ENCODE measurements at regions not wholly inside any gene's neighbourhood (a gene's known extent, or its start where the extent isn't known, plus 50 kb on each side); places are given as distances from the start of the nearest gene placed in this dataset.
"Not testable (repeated sequence)": the region's sequence is repeated elsewhere in the genome, so short reads cannot be mapped to it uniquely, and the experiment has no call there.

GRCh38 chr3:75840160-75840559, 54.8 kb upstream of the ZNF717 start:
- ATAC-seq; intact Hi-C loops (cut with micrococcal nuclease); DNase-seq: not testable (repeated sequence)

GRCh38 chr3:75850301-75851008, 65.1 kb upstream of the ZNF717 start:
- DNase-seq; ATAC-seq; intact Hi-C loops (cut with micrococcal nuclease): not testable (repeated sequence)

- ATAC-seq: no peak
- intact Hi-C loops (cut with micrococcal nuclease): no loop called here
- no peak for DNase-seq
Observed at GRCh38 chr3:75863130-75863529, 77.8 kb upstream of the ZNF717 start.

- no peak for DNase-seq
- intact Hi-C loops (cut with micrococcal nuclease): no loop called here
- no peak for ATAC-seq
Observed at GRCh38 chr3:75863878-75864277, 78.5 kb upstream of the ZNF717 start.

- intact Hi-C loops (cut with micrococcal nuclease); DNase-seq; ATAC-seq: not testable (repeated sequence)
Observed at GRCh38 chr3:75883719-75884118, 98.4 kb upstream of the ZNF717 start.

- DNase-seq: no peak
- intact Hi-C loops (cut with micrococcal nuclease): no loop called here
- ATAC-seq: no peak
Observed at GRCh38 chr3:75886971-75887526, 101.7 kb upstream of the ZNF717 start.

- ATAC-seq (no peak), DNase-seq (no peak)
- intact Hi-C loops (cut with micrococcal nuclease): no loop called here
Observed at GRCh38 chr3:75894234-75894633, 108.9 kb upstream of the ZNF717 start.

GRCh38 chr3:75896265-75896664, 110.9 kb upstream of the ZNF717 start:
- no peak for DNase-seq
- no peak for ATAC-seq
- intact Hi-C loops (cut with micrococcal nuclease): no loop called here

- intact Hi-C loops (cut with micrococcal nuclease); DNase-seq; ATAC-seq: not testable (repeated sequence)
Observed at GRCh38 chr3:75901446-75901845, 116.1 kb upstream of the ZNF717 start.

- intact Hi-C loops (cut with micrococcal nuclease): no loop called here
- ATAC-seq (no peak), DNase-seq (no peak)
Observed at GRCh38 chr3:75906555-75907112, 121.3 kb upstream of the ZNF717 start.

GRCh38 chr3:75913800-75914350, 128.5 kb upstream of the ZNF717 start:
- no peak for ATAC-seq
- intact Hi-C loops (cut with micrococcal nuclease): no loop called here

GRCh38 chr3:75914741-75915140, 129.4 kb upstream of the ZNF717 start:
- DNase-seq; intact Hi-C loops (cut with micrococcal nuclease); ATAC-seq: not testable (repeated sequence)

More at GRCh38 chr3:75913800-75914350, 128.5 kb upstream of the ZNF717 start:
- no peak for DNase-seq

- intact Hi-C loops (cut with micrococcal nuclease): no loop called here
- ATAC-seq: no peak
- DNase-seq: no peak
Observed at GRCh38 chr3:75938921-75939320, 153.6 kb upstream of the ZNF717 start.

GRCh38 chr3:75951941-75952340, 166.6 kb upstream of the ZNF717 start:
- intact Hi-C loops (cut with micrococcal nuclease): no loop called here
- ATAC-seq (no peak), DNase-seq (no peak)

- DNase-seq; ATAC-seq; intact Hi-C loops (cut with micrococcal nuclease): not testable (repeated sequence)
Observed at GRCh38 chr3:75960031-75960430, 174.7 kb upstream of the ZNF717 start.

- intact Hi-C loops (cut with micrococcal nuclease); DNase-seq; ATAC-seq: not testable (repeated sequence)
Observed at GRCh38 chr3:75962054-75962453, 176.7 kb upstream of the ZNF717 start.

- DNase-seq (no peak), ATAC-seq (no peak)
- intact Hi-C loops (cut with micrococcal nuclease): no loop called here
Observed at GRCh38 chr3:75967071-75967470, 181.7 kb upstream of the ZNF717 start.

GRCh38 chr3:75978686-75979085, 193.3 kb upstream of the ZNF717 start:
- DNase-seq: no peak
- ATAC-seq: no peak
- intact Hi-C loops (cut with micrococcal nuclease): no loop called here

- intact Hi-C loops (cut with micrococcal nuclease): no loop called here
- no peak for DNase-seq
- ATAC-seq: no peak
Observed at GRCh38 chr3:75981401-75981800, 196.1 kb upstream of the ZNF717 start.

- no peak for ATAC-seq
- intact Hi-C loops (cut with micrococcal nuclease): no loop called here
Observed at GRCh38 chr3:75982151-75982550, 196.8 kb upstream of the ZNF717 start.

More at GRCh38 chr3:75982151-75982550, 196.8 kb upstream of the ZNF717 start:
- no peak for DNase-seq
